H1 (cell line): ENCODE measurements at regions not wholly inside any gene's neighbourhood (a gene's known extent, or its start where the extent isn't known, plus 50 kb on each side); places are given as distances from the start of the nearest gene placed in this dataset.

Source experiments
- CTCF ChIA-PET: fragments of 300-600 bp; sonication (Branson Sonifier 250); formaldehyde crosslinking; loops from one replicate; lab custom pipeline; 2021; ENCODE audit not compliant: partially characterized antibody; lab: Charles Lee
- POLR2A ChIA-PET: fragments of 300-600 bp; sonication (Branson Sonifier 250); formaldehyde crosslinking; loops from one replicate; lab custom pipeline; 2021; ENCODE audit warnings: inconsistent platforms; ENCODE audit not compliant: partially characterized antibody; lab: Charles Lee
- DNase-seq, 2 experiments: peaks; one replicate each; pipeline versions ENCODE4 v3.0.0 to v3.0.0-alpha.2; 2010 to 2022; ENCODE audit warnings: low spot score in 2 of 2, low read depth in 1 of 2, mixed read lengths in 1 of 2
- FAIRE-seq: peaks from 2 replicates; lab custom pipeline; 2011; peaks lifted over from hg19 to GRCh38; lab: Jason Lieb, UNC
- H2AFZ ChIP-seq: 2 replicates; pipeline ENCODE4 v1.8.1; 2012; ENCODE audit warnings: low read length, inconsistent platforms
- H2AK5ac ChIP-seq: 2 replicates; pipeline ENCODE4 v1.6.1; 2013; ENCODE audit warnings: low read depth, low read length
- H2BK120ac ChIP-seq: replicated peaks from 2 replicates; pipeline ENCODE3; 2013; ENCODE audit warnings: low read depth, low read length, inconsistent platforms
- H2BK12ac ChIP-seq: 2 replicates; pipeline ENCODE4 v1.6.1; 2013; ENCODE audit warnings: low read depth, low read length
- H2BK15ac ChIP-seq: 2 replicates; pipeline ENCODE4 v1.6.1; 2013; ENCODE audit warnings: low read length
- H2BK20ac ChIP-seq: 2 replicates; pipeline ENCODE4 v1.6.1; 2013; ENCODE audit warnings: low read length
- H2BK5ac ChIP-seq: 2 replicates; pipeline ENCODE4 v1.6.1; 2013; ENCODE audit warnings: low read depth, low read length
- H3K14ac ChIP-seq: 2 replicates; pipeline ENCODE4 v1.6.1; 2013; ENCODE audit warnings: inconsistent platforms; ENCODE audit not compliant: insufficient read length
- H3K18ac ChIP-seq: 2 replicates; pipeline ENCODE4 v1.6.1; 2013; ENCODE audit warnings: low read length; ENCODE audit errors: extremely low read depth
- H3K23ac ChIP-seq: 2 replicates; pipeline ENCODE4 v1.6.1; 2013; ENCODE audit warnings: inconsistent platforms; ENCODE audit not compliant: insufficient read length
- H3K23me2 ChIP-seq: 2 replicates; pipeline ENCODE4 v1.6.1; 2013; ENCODE audit warnings: low read depth, low read length
- H3K27ac ChIP-seq: 2 replicates; pipeline ENCODE4 v1.6.1; 2011; ENCODE audit warnings: low read depth, low read length, inconsistent platforms
- H3K27me3 ChIP-seq, 4 experiments: replicated peaks in 1 of 4; 1 replicate in 1 of 4; 2 replicates in 3 of 4; pipeline versions ENCODE4 v1.6.1 to v1.8.1; 2011 to 2013; ENCODE audit warnings: low read length in 3 of 4, mild to moderate bottlenecking in 3 of 4, inconsistent platforms in 2 of 4, mixed read lengths in 2 of 4, moderate library complexity in 1 of 4; ENCODE audit not compliant: control insufficient read depth in 3 of 4, insufficient read depth in 3 of 4; ENCODE audit errors: extremely low read depth in 1 of 4
- H3K36me3 ChIP-seq, 4 experiments: 2 replicates each; pipeline versions ENCODE4 v1.6.1 to v1.8.1; 2011 to 2013; ENCODE audit warnings: mild to moderate bottlenecking in 4 of 4, low read length in 3 of 4, moderate library complexity in 2 of 4, control low read depth in 1 of 4, inconsistent platforms in 1 of 4; ENCODE audit not compliant: insufficient read depth in 4 of 4, control insufficient read depth in 2 of 4
- H3K4ac ChIP-seq: replicated peaks from 2 replicates; pipeline ENCODE3; 2013; ENCODE audit warnings: low read length, low read depth, mixed read lengths, inconsistent platforms; ENCODE audit not compliant: insufficient read length
- H3K4me1 ChIP-seq, 4 experiments: replicated peaks in 1 of 4; 1 replicate in 1 of 4; 2 replicates in 3 of 4; pipeline versions ENCODE4 v1.6.1 to v1.8.1; 2011 to 2013; ENCODE audit warnings: low read length in 3 of 4, inconsistent platforms in 2 of 4, mixed read lengths in 1 of 4; ENCODE audit not compliant: insufficient read depth in 4 of 4, control insufficient read depth in 3 of 4
- H3K4me2 ChIP-seq, 2 experiments: 2 replicates each; pipeline versions ENCODE4 v1.6.1 to v1.8.1; 2011 to 2013; ENCODE audit warnings: low read depth in 2 of 2, low read length in 2 of 2, control low read depth in 1 of 2, inconsistent platforms in 1 of 2, mild to moderate bottlenecking in 1 of 2; ENCODE audit not compliant: insufficient read depth in 1 of 2
- H3K4me3 ChIP-seq, 4 experiments: fragments of 200-600, 300-600 bp in 1 of 4; sonication (generic), shearing (Covaris generic), sonication (Bioruptor Twin) in 1 of 4; 2 replicates each; pipeline versions ENCODE4 v1.5.1 to v1.8.1; 2011 to 2016; ENCODE audit warnings: low read length in 4 of 4, low read depth in 3 of 4, control low read depth in 2 of 4, inconsistent platforms in 2 of 4, mild to moderate bottlenecking in 2 of 4, mixed read lengths in 1 of 4, moderate library complexity in 1 of 4; ENCODE audit not compliant: insufficient read depth in 2 of 4; ENCODE audit errors: extremely low read depth in 1 of 4
- H3K56ac ChIP-seq: replicated peaks from 2 replicates; pipeline ENCODE3; 2013; ENCODE audit warnings: low read depth, mild to moderate bottlenecking, mixed read lengths, low read length, inconsistent platforms; ENCODE audit not compliant: insufficient read length
- H3K79me1 ChIP-seq: 2 replicates; pipeline ENCODE4 v1.6.1; 2013; ENCODE audit warnings: low read depth, low read length, control low read depth
- H3K79me2 ChIP-seq, 2 experiments: 2 replicates each; pipeline versions ENCODE4 v1.6.1 to v1.8.1; 2012 to 2013; ENCODE audit warnings: low read length in 2 of 2, mild to moderate bottlenecking in 2 of 2, inconsistent platforms in 1 of 2; ENCODE audit not compliant: insufficient read depth in 2 of 2, control insufficient read depth in 1 of 2
- H3K9ac ChIP-seq, 4 experiments: replicated peaks in 1 of 4; 1 replicate in 1 of 4; 2 replicates in 3 of 4; pipeline versions ENCODE4 v1.6.1 to v1.8.1; 2011 to 2013; ENCODE audit warnings: low read depth in 3 of 4, low read length in 3 of 4, control low read depth in 2 of 4, mild to moderate bottlenecking in 2 of 4, moderate library complexity in 2 of 4, inconsistent platforms in 1 of 4; ENCODE audit errors: extremely low read depth in 1 of 4
- H3K9me3 ChIP-seq, 2 experiments: 2 replicates each; pipeline versions ENCODE4 v1.6.1 to v1.8.1; 2012 to 2013; ENCODE audit warnings: mild to moderate bottlenecking in 2 of 2, moderate library complexity in 2 of 2, control low read depth in 1 of 2, inconsistent platforms in 1 of 2, low read depth in 1 of 2, low read length in 1 of 2, mixed read lengths in 1 of 2; ENCODE audit not compliant: insufficient read depth in 2 of 2
- H4K20me1 ChIP-seq, 2 experiments: replicated peaks in 1 of 2; 2 replicates each; pipeline versions ENCODE3 to v1.8.1; 2011 to 2013; ENCODE audit warnings: inconsistent platforms in 2 of 2, low read length in 2 of 2, mild to moderate bottlenecking in 1 of 2; ENCODE audit not compliant: insufficient read depth in 2 of 2, control insufficient read depth in 1 of 2
- H4K5ac ChIP-seq: 2 replicates; pipeline ENCODE4 v1.6.1; 2013; ENCODE audit warnings: low read length, low read depth, mixed read lengths, inconsistent platforms; ENCODE audit not compliant: insufficient read length
- H4K8ac ChIP-seq: 2 replicates; pipeline ENCODE4 v1.8.0; 2013; ENCODE audit warnings: mild to moderate bottlenecking, moderate library complexity, low read length, inconsistent platforms; ENCODE audit not compliant: insufficient read depth; ENCODE audit errors: extremely low read depth
- H4K91ac ChIP-seq: replicated peaks from 2 replicates; pipeline ENCODE3; 2013; ENCODE audit warnings: low read length, mixed read lengths, inconsistent platforms; ENCODE audit not compliant: insufficient read length
- WGBS, 2 experiments: shearing (Covaris generic) in 1 of 2; methylation state at CpG; one replicate each; pipeline versions ENCODE4 v1.1.6 to v1.1.7; 2013 to 2015; ENCODE audit warnings: low lambda C conversion rate in 2 of 2, mixed read lengths in 2 of 2, inconsistent platforms in 1 of 2, low coverage in 1 of 2, missing lambda C conversion rate in 1 of 2; ENCODE audit not compliant: insufficient replicate concordance in 2 of 2, insufficient coverage in 1 of 2, insufficient read length in 1 of 2; ENCODE audit errors: extremely low coverage in 1 of 2, missing lambda C conversion rate in 1 of 2; 5-methylcytosine and 5-hydroxymethylcytosine counted together
- TF ChIP-seq, protein P1 (sequence below): fragments of 300-600 bp; sonication (generic); IDR thresholded peaks from 2 replicates; pipeline ENCODE4 v1.7.1; 2012; ENCODE audit warnings: low read length, moderate library complexity, mild to moderate bottlenecking, inconsistent platforms; ENCODE audit not compliant: insufficient replicate concordance

GRCh38 chr14:85281921-85282320 lies 248.0 kb upstream of the FLRT2 start:
- Histone ChIP-seq H3K4me3 (no peak overlapping the region), H2BK15ac (no peak overlapping the region), H3K9me3 (no peaks in the 10 kb centered on the region), H3K14ac (peak overlapping the region; percentile 98), H2AK5ac (no peak overlapping the region), H3K4me2 (no peak overlapping the region), H4K5ac (no peak overlapping the region), H3K4me1 (no peaks in the 10 kb centered on the region), H3K4ac (no peak overlapping the region), H3K27ac (no peak overlapping the region), H2BK20ac (no peak overlapping the region), H2BK12ac (no peak overlapping the region), H3K27me3 (no peaks in the 10 kb centered on the region), H2AFZ (peak overlapping the region; percentile 96; the same call in 1 of the 2 replicates), H3K79me2 (no peaks in the 10 kb centered on the region), H3K9ac (no peak overlapping the region), H3K18ac (no peak overlapping the region), H3K23me2 (no peaks in the 10 kb centered on the region), H2BK120ac (no peak overlapping the region), H3K79me1 (no peaks in the 10 kb centered on the region), H3K56ac (no peak overlapping the region), H4K91ac (no peak overlapping the region), H4K8ac (no peak overlapping the region), H3K36me3 (no peaks in the 10 kb centered on the region), H2BK5ac (no peak overlapping the region), H4K20me1 (no peaks in the 10 kb centered on the region), H3K23ac (no peak overlapping the region)
- DNase-seq (no peak), FAIRE-seq (no peak)
- ChIA-PET CTCF (no interaction called here), POLR2A (no interaction called here)
- WGBS, 2 experiments: 88% methylated on average over 3 of the region's 3 CpGs; no CpG with 5 or more reads in 1 of the 2 experiments
- TF ChIP-seq, protein P1, sequence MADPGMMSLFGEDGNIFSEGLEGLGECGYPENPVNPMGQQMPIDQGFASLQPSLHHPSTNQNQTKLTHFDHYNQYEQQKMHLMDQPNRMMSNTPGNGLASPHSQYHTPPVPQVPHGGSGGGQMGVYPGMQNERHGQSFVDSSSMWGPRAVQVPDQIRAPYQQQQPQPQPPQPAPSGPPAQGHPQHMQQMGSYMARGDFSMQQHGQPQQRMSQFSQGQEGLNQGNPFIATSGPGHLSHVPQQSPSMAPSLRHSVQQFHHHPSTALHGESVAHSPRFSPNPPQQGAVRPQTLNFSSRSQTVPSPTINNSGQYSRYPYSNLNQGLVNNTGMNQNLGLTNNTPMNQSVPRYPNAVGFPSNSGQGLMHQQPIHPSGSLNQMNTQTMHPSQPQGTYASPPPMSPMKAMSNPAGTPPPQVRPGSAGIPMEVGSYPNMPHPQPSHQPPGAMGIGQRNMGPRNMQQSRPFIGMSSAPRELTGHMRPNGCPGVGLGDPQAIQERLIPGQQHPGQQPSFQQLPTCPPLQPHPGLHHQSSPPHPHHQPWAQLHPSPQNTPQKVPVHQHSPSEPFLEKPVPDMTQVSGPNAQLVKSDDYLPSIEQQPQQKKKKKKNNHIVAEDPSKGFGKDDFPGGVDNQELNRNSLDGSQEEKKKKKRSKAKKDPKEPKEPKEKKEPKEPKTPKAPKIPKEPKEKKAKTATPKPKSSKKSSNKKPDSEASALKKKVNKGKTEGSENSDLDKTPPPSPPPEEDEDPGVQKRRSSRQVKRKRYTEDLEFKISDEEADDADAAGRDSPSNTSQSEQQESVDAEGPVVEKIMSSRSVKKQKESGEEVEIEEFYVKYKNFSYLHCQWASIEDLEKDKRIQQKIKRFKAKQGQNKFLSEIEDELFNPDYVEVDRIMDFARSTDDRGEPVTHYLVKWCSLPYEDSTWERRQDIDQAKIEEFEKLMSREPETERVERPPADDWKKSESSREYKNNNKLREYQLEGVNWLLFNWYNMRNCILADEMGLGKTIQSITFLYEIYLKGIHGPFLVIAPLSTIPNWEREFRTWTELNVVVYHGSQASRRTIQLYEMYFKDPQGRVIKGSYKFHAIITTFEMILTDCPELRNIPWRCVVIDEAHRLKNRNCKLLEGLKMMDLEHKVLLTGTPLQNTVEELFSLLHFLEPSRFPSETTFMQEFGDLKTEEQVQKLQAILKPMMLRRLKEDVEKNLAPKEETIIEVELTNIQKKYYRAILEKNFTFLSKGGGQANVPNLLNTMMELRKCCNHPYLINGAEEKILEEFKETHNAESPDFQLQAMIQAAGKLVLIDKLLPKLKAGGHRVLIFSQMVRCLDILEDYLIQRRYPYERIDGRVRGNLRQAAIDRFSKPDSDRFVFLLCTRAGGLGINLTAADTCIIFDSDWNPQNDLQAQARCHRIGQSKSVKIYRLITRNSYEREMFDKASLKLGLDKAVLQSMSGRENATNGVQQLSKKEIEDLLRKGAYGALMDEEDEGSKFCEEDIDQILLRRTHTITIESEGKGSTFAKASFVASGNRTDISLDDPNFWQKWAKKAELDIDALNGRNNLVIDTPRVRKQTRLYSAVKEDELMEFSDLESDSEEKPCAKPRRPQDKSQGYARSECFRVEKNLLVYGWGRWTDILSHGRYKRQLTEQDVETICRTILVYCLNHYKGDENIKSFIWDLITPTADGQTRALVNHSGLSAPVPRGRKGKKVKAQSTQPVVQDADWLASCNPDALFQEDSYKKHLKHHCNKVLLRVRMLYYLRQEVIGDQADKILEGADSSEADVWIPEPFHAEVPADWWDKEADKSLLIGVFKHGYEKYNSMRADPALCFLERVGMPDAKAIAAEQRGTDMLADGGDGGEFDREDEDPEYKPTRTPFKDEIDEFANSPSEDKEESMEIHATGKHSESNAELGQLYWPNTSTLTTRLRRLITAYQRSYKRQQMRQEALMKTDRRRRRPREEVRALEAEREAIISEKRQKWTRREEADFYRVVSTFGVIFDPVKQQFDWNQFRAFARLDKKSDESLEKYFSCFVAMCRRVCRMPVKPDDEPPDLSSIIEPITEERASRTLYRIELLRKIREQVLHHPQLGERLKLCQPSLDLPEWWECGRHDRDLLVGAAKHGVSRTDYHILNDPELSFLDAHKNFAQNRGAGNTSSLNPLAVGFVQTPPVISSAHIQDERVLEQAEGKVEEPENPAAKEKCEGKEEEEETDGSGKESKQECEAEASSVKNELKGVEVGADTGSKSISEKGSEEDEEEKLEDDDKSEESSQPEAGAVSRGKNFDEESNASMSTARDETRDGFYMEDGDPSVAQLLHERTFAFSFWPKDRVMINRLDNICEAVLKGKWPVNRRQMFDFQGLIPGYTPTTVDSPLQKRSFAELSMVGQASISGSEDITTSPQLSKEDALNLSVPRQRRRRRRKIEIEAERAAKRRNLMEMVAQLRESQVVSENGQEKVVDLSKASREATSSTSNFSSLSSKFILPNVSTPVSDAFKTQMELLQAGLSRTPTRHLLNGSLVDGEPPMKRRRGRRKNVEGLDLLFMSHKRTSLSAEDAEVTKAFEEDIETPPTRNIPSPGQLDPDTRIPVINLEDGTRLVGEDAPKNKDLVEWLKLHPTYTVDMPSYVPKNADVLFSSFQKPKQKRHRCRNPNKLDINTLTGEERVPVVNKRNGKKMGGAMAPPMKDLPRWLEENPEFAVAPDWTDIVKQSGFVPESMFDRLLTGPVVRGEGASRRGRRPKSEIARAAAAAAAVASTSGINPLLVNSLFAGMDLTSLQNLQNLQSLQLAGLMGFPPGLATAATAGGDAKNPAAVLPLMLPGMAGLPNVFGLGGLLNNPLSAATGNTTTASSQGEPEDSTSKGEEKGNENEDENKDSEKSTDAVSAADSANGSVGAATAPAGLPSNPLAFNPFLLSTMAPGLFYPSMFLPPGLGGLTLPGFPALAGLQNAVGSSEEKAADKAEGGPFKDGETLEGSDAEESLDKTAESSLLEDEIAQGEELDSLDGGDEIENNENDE: no peak
